ENCODE measurements at regions not wholly inside any gene's neighbourhood (a gene's known extent, or its start where the extent isn't known, plus 50 kb on each side); places are given as distances from the start of the nearest gene placed in this dataset.

- FAIRE-seq = no peak
These were observed 193.9 kb upstream of the ID4 start for GRCh38 chr6:19643287-19643686.

- no peak for FAIRE-seq
These were observed 193.5 kb upstream of the ID4 start for GRCh38 chr6:19643713-19644112.

GRCh38 chr6:19655744-19656143, 181.4 kb upstream of the ID4 start:
- no peak for FAIRE-seq

- FAIRE-seq = no peak
These were observed 176.9 kb upstream of the ID4 start for GRCh38 chr6:19660123-19660910.

- FAIRE-seq = no peak
These were observed 174.3 kb upstream of the ID4 start for GRCh38 chr6:19662911-19663310.

- FAIRE-seq = no peak
These were observed 173.7 kb upstream of the ID4 start for GRCh38 chr6:19663479-19663878.

GRCh38 chr6:19664050-19664449, 173.1 kb upstream of the ID4 start:
- no peak for FAIRE-seq

GRCh38 chr6:19664878-19665612, 172.1 kb upstream of the ID4 start:
- no peak for FAIRE-seq

- no peak for FAIRE-seq
These were observed 171.6 kb upstream of the ID4 start for GRCh38 chr6:19665613-19665909.

- FAIRE-seq = no peak
These were observed 168.5 kb upstream of the ID4 start for GRCh38 chr6:19668710-19669109.

GRCh38 chr6:19669206-19669605, 168.0 kb upstream of the ID4 start:
- no peak for FAIRE-seq

GRCh38 chr6:19682859-19683258, 154.3 kb upstream of the ID4 start:
- FAIRE-seq = no peak

GRCh38 chr6:19690325-19691075, 146.7 kb upstream of the ID4 start:
- FAIRE-seq = no peak

- FAIRE-seq = no peak
These were observed 145.6 kb upstream of the ID4 start for GRCh38 chr6:19691465-19692167.

- no peak for FAIRE-seq
These were observed 144.5 kb upstream of the ID4 start for GRCh38 chr6:19692506-19693298.

- FAIRE-seq = no peak
These were observed 142.5 kb upstream of the ID4 start for GRCh38 chr6:19694697-19695096.

GRCh38 chr6:19697744-19698290, 139.4 kb upstream of the ID4 start:
- no peak for FAIRE-seq

GRCh38 chr6:19699932-19700331, 137.2 kb upstream of the ID4 start:
- no peak for FAIRE-seq

- no peak for FAIRE-seq
These were observed 131.6 kb upstream of the ID4 start for GRCh38 chr6:19705606-19706005.

- no peak for FAIRE-seq
These were observed 125.0 kb upstream of the ID4 start for GRCh38 chr6:19712012-19712688.

GRCh38 chr6:19712998-19713397, 124.2 kb upstream of the ID4 start:
- FAIRE-seq = no peak

- FAIRE-seq = no peak
These were observed 123.8 kb upstream of the ID4 start for GRCh38 chr6:19713411-19713810.
